ENCODE measurements at regions not wholly inside any gene's neighbourhood (a gene's known extent, or its start where the extent isn't known, plus 50 kb on each side); places are given as distances from the start of the nearest gene placed in this dataset.
A peak's percentile ranks its signal among the peaks of the same experiment; 100 is the strongest.

DNA sequence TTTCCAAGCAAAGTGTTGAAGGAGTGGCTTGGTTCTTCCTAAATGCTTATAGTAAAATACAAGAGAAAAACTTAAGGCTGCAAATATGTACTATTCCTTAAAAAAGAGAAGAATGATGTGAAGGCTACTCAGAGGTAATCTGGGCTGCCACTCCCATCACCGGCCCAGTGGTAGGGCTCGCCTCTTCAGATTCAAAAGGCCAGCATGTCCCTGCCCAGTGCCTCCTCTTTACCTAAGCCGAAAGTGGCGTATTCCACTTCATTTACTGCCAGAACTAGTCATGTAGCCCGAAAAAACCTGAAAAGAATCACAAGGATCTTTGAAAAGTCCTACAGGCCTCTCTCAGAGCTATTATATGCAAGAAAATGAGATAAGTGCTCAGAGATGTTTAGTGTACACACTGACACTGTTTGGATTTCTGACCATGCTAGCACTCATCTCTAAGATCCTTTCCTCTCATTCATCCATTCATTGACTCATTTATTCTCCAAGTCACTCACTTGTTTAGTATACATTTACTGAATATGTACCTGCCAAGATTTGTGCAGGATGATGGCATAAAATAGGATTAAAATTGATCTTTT is 373.3 kb upstream of the THBS1 start:
- no peak for DNase-seq (ENCODE audit: low read depth in 2 of 2)

GRCh38 chr15:39208187-39208586 is 372.7 kb upstream of the THBS1 start:
- DNase-seq (ENCODE audit: low read depth in 2 of 2) = no peak

DNA sequence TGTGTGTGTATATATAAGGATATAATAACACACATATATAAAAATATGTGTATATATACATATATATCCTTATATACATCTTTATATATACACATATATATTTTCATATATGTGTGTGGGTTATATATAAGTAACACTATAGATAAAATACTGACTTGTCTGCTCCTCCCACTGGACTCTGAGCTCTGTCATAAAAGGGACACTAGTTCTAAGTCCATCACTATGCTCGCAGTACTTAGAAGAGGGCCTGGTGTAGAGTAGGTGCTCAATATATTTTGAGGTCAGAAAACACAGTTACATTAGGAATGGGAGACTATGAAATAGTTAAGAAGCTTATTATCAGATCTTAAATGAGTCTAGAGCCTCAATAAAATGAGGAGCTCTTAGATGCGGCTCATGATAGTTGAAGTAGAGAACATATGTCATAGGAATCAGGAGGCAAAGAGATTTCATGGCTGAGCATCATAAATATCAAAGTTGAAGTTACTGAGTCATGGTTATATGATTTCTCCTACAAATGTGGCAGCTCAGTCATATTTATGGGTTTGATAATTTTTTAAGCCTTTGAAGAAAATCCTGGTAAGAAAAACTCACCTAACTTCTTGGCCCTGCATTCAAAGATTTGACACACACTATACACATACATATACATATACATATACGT is 371.2 kb upstream of the THBS1 start:
- no peak for DNase-seq (ENCODE audit: low read depth in 2 of 2)

DNA sequence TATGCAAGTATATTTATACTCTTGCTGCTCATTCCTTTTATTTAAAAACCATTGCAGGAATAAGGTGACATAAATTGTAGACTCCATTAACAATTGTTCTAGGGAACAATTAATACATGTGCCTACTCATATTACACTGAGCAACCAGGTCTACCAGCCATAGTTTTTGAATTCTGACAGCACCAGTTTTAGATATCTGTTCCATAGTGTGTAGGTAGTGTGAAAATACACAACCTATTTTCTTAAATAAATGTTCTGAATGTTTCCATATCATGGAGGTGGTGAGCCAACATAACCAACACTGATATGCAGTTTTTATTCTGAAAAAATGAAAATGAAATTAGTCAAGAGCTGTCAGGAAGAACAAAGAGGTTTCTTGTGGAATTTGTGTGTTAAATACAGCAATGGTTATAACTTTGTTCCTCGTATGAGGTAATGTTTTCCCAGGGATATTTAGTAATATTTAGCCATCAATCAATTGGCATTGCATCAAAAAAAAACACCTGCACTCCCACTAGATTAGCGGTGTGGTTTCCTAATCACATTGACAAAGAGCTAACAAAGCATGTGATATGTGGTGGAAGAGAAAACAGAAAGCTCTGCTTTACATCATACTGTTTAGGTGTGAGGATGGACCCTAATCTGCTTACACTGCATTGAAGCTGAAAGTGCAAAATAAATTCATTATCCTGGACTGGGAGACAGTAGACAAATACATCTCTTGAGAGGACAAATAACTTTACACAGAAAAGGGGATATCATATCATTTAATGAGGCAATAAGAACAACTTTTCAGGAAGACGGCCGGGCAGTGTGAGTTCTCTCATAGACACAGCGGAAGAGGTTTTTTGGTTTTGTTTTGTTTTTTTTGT is 369.5 kb upstream of the THBS1 start:
- DNase-seq (ENCODE audit: low read depth in 2 of 2) = no peak

DNA sequence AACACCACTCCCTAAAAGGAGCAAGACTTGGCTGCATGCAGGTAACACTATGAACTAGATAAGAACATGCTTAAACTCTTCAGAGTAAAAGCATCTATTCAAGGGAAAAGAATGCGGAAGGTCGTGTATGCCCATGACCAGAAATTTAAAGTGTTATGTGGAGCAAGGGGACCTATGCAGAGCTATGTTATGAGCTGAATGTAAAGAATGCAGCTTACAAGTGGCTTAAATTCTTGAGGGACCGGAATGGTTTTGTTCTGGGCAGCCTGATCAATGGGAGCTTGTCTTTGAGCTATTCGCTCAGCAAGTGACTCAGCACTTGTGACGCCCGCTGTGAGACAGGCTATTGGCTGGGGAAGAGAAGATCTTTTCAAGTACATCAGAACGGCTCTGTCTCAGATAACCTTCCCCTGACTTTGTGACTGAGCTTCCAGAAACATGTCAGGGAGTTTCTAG is 367.5 kb upstream of the THBS1 start:
- peak; percentile 94 to 95 for DNase-seq (ENCODE audit: low read depth in 2 of 2)

DNA sequence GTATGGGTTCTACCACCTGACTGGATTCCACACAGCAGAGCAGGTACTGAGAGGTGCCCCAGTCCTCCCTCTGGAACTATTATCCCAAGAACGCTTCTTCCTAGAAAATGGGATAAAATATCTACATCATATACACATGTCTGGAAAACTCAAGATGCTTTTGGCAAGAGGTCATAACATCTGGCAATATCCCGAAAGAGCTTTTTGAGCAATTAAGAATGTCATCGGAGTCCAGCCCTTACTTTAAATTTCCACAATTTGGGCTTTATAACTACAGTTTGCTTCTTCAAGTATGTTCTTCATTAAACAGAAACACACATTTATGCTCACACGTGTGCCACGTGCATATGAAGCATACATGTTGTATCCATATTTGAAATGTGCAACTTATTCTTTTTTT is 365.9 kb upstream of the THBS1 start:
- DNase-seq (ENCODE audit: low read depth in 2 of 2) = peak; percentile 61 to 65

- DNase-seq (ENCODE audit: low read depth in 2 of 2) = no peak
These were observed 364.1 kb upstream of the THBS1 start for GRCh38 chr15:39216816-39217215.

DNA sequence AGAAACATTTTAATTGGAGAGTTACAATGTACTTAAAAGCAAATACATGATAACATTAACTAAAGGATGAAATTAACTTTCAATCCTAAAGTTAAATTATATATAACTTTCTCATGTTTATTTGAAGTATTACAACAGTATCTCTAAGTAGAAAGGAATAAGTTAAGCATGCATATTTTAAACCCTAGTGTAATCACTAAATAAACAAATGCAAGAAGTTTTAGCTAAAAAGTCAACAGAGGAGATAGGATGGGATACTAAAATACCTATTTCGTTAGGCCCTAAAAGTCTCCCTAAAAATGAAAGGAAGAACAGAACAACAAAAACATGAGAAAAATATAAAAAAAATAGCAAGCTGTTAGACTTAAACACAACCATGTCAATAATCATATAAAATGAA is 361.3 kb upstream of the THBS1 start:
- no peak for DNase-seq (ENCODE audit: low read depth in 2 of 2)

GRCh38 chr15:39226169-39226937 is 354.5 kb upstream of the THBS1 start:
- DNase-seq (ENCODE audit: low read depth in 2 of 2) = no peak

GRCh38 chr15:39227001-39227400 is 353.9 kb upstream of the THBS1 start:
- no peak for DNase-seq (ENCODE audit: low read depth in 2 of 2)

DNA sequence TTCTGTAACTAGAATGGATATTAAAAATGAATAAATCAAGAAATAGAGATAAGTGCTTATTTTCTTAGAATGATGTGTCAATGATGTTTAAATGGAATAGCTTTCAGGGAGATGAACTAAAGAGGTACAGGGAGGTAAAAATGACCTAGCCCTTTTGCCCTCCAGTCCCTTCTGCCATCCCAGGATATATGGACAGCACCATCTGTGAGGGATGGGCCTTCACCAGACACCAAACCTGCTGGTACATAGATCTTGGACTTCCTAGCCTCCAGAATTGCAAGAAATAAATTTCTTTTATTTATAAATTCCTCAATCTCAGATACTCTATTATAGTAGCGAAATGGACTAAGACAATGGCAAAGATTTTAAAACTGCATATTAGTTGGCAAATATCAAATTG is 352.0 kb upstream of the THBS1 start:
- DNase-seq (ENCODE audit: low read depth in 2 of 2) = no peak

DNA sequence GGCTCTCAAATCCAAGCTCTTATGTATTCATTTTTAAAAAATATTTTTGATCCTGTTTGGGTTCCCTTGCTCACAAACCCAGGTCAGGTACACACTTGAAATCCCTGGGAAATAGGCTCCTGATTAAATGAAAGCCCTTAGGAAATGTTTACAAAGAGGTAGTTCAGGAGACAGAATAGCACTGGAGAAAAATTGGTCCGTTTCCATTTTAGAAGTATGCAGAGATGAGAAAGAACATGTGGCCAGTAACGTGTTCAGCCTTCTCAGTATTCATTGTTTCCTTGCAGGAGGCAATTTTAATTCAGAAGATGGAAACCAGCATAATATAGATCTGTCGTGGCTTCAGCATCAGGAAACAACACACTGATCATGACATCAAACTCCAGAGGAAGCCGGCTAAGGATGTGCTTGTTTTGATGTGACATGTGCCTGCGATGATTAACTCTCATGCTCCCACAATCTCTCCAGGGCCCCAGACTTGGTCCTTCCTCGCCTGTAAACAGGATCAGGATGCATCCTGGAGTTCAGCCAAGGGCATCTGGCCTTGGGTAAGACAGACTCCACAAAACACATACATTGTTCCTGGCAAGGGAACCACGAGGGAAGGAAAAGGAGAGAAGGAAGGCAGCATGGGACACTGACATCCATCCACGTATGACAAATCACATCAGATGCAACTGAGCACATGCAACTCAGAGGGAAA is 350.5 kb upstream of the THBS1 start:
- no peak for DNase-seq (ENCODE audit: low read depth in 2 of 2)

- no peak for DNase-seq (ENCODE audit: low read depth in 2 of 2)
These were observed 350.0 kb upstream of the THBS1 start for GRCh38 chr15:39230908-39231285.

- peak; percentile 61 to 68 for DNase-seq (ENCODE audit: low read depth in 2 of 2)
These were observed 348.4 kb upstream of the THBS1 start for GRCh38 chr15:39232512-39232911.

DNA sequence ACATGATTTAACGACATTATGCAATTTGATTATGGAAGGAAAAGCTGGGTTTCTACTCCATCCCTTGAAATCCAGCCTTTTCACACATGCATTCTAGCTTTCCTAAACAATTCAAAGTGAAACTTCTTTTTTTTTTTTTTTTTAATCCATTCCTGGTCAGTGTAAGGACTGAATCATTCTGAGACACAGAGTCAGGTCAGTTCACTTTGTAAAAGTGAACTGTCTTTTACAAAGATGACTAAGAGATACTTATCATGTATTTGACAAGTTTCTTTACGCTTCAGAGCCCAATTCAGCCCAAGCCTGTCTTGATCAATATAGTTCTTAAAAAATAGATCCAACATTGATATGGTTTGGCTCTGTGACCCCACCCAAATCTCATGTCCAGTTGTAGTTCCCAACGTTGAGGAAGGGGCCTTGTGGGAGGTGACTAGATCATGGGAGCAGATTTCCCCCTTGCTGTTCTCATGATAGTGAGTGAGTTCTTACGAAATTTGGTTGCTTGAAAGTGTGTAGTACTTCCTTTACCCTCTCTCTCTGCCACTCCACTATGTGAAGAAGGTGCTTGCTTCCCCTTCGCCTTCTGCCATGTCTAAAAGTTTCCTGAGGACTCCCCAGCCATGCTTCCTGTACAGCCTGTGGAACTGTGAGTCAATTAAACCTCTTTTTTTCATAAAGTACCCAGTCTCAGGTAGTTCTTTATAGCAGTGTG is 345.6 kb upstream of the THBS1 start:
- DNase-seq (ENCODE audit: low read depth in 2 of 2) = no peak

DNA sequence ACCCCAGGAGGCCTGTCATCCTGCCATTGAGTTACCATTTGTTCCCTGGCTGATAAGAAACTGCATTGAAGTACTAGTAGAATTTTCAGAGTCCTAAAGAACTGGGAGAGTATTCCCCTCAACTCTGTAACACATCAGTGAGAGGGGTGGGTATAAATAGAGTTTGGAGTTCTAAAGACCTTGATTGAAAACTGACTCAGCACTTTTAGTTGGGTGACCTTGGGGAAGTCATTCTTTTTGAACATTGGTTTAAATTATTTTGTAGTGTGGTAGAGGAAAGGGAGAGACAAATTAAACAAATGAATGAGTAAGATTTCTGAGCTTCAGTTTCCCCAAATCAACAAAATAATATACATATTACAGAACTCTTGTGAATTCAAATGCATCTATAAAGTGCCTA is 344.5 kb upstream of the THBS1 start:
- DNase-seq (ENCODE audit: low read depth in 2 of 2) = no peak

DNA sequence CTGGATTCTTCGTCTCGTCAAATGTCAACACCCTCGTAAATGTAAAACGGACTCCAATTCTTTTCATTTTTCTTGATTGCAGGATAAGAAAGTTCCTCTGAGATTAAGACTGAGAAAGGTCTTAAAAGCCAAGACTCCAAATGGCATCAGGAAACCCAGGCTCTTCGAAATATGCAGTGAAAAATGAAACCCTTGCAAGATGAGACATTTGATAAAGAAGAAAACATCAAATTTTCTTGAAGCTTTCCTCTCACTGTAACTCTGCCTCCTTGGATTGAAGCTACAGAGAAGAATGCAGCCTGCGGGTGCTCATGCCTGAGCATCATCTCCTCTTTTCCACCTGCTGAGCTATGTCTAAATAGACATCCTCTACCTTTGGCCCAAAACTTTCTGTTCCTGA is 342.4 kb upstream of the THBS1 start:
- no peak for DNase-seq (ENCODE audit: low read depth in 2 of 2)

DNA sequence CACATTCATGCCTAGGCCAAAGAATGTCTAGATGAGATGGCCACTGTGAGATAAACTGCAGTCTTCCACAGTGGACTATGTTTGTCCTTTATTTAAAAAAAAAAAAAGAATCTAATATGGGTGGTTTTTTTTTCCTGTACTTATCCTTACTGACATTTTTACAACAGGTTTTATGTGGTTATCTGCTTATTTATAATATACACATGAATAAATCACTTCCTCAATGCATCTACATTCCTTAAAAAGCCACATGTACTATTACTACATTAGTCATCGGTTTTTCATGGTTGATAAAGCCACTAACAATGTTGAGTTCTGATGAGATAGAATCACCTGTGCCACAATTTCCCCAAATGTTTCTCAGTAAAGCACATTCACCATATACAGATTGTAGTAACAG is 341.3 kb upstream of the THBS1 start:
- peak; percentile 72 to 75 for DNase-seq (ENCODE audit: low read depth in 2 of 2)

DNA sequence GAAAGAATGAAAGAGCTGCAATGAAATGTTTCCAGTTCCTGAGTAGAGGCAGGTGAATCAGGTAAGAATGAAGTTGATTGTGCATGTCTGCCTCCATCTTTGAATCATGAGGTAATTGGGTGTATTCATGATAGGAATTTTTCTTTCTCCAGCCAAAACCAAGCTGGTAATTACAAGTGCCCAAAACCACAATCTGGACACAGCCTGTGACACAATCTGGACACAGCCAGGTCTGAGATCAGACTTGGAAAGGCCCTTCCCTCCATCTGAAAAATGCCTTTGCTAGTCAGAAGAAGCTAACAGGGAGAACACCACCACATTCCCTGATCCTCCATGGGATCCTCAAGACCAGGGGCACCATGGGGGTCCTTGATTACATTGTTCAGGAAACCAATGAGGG is 338.5 kb upstream of the THBS1 start:
- no peak for DNase-seq (ENCODE audit: low read depth in 2 of 2)

GRCh38 chr15:39243396-39243795 is 337.5 kb upstream of the THBS1 start:
- DNase-seq (ENCODE audit: low read depth in 2 of 2) = no peak

GRCh38 chr15:39244776-39245175 is 336.1 kb upstream of the THBS1 start:
- DNase-seq (ENCODE audit: low read depth in 2 of 2) = no peak

Data from fibroblast of skin of left quadriceps (primary cell).